ENCODE measurements at regions not wholly inside any gene's neighbourhood (a gene's known extent, or its start where the extent isn't known, plus 50 kb on each side); places are given as distances from the start of the nearest gene placed in this dataset.
A peak's percentile ranks its signal among the peaks of the same experiment; 100 is the strongest.

GRCh38 chr5:174409070-174409469 lies 315.3 kb upstream of the MSX2 start:
- H3K4me1 Mint-ChIP-seq (ENCODE audit: low read depth) = no peaks in the 10 kb centered on the region
- no peaks in the 10 kb centered on the region for H3K9me3 Mint-ChIP-seq (ENCODE audit: low read depth)
- H3K27ac Mint-ChIP-seq = no peak overlapping the region
- no peak overlapping the region for H3K4me3 Mint-ChIP-seq
- peaks cover 15% of the 10 kb centered on the region for H3K27me3 Mint-ChIP-seq
- no peaks in the 10 kb centered on the region for H3K36me3 Mint-ChIP-seq

GRCh38 chr5:174409971-174410370 lies 314.4 kb upstream of the MSX2 start:
- Mint-ChIP-seq H3K27ac (no peak overlapping the region), H3K27me3 (peaks cover 11% of the 10 kb centered on the region), H3K9me3 (ENCODE audit: low read depth) (no peaks in the 10 kb centered on the region), H3K4me1 (ENCODE audit: low read depth) (no peaks in the 10 kb centered on the region), H3K4me3 (no peak overlapping the region), H3K36me3 (no peaks in the 10 kb centered on the region)

- H3K4me3 Mint-ChIP-seq = no peak overlapping the region
- H3K27me3 Mint-ChIP-seq = peaks cover 11% of the 10 kb centered on the region
- H3K36me3 Mint-ChIP-seq = no peaks in the 10 kb centered on the region
- H3K9me3 Mint-ChIP-seq (ENCODE audit: low read depth) = no peaks in the 10 kb centered on the region
- no peaks in the 10 kb centered on the region for H3K4me1 Mint-ChIP-seq (ENCODE audit: low read depth)
- H3K27ac Mint-ChIP-seq = no peak overlapping the region
Observed at GRCh38 chr5:174410716-174411478, 313.5 kb upstream of the MSX2 start.

- Mint-ChIP-seq H3K27ac (no peak overlapping the region), H3K36me3 (no peaks in the 10 kb centered on the region), H3K4me1 (ENCODE audit: low read depth) (no peaks in the 10 kb centered on the region), H3K9me3 (ENCODE audit: low read depth) (no peaks in the 10 kb centered on the region), H3K4me3 (no peak overlapping the region), H3K27me3 (peaks cover 11% of the 10 kb centered on the region)
Observed at GRCh38 chr5:174411479-174411819, 312.9 kb upstream of the MSX2 start.

GRCh38 chr5:174412374-174412773 lies 312.0 kb upstream of the MSX2 start:
- Mint-ChIP-seq H3K4me1 (ENCODE audit: low read depth) (no peaks in the 10 kb centered on the region), H3K4me3 (no peak overlapping the region), H3K36me3 (no peaks in the 10 kb centered on the region), H3K27ac (no peak overlapping the region), H3K9me3 (ENCODE audit: low read depth) (no peaks in the 10 kb centered on the region), H3K27me3 (peaks cover 10% of the 10 kb centered on the region)

GRCh38 chr5:174412941-174413340 lies 311.4 kb upstream of the MSX2 start:
- H3K27ac Mint-ChIP-seq = no peak overlapping the region
- no peaks in the 10 kb centered on the region for H3K4me1 Mint-ChIP-seq (ENCODE audit: low read depth)
- H3K9me3 Mint-ChIP-seq (ENCODE audit: low read depth) = no peaks in the 10 kb centered on the region
- H3K36me3 Mint-ChIP-seq = no peaks in the 10 kb centered on the region
- H3K4me3 Mint-ChIP-seq = no peak overlapping the region
- peaks cover 10% of the 10 kb centered on the region for H3K27me3 Mint-ChIP-seq

- H3K4me1 Mint-ChIP-seq (ENCODE audit: low read depth) = peaks cover 2% of the 10 kb centered on the region
- no peaks in the 10 kb centered on the region for H3K9me3 Mint-ChIP-seq (ENCODE audit: low read depth)
- H3K27me3 Mint-ChIP-seq = peaks cover 10% of the 10 kb centered on the region
- no peak overlapping the region for H3K4me3 Mint-ChIP-seq
- no peak overlapping the region for H3K27ac Mint-ChIP-seq
- H3K36me3 Mint-ChIP-seq = no peaks in the 10 kb centered on the region
Observed at GRCh38 chr5:174413567-174414314, 310.6 kb upstream of the MSX2 start.

- Mint-ChIP-seq H3K36me3 (no peaks in the 10 kb centered on the region), H3K4me1 (ENCODE audit: low read depth) (peaks cover 5% of the 10 kb centered on the region), H3K9me3 (ENCODE audit: low read depth) (no peaks in the 10 kb centered on the region), H3K4me3 (no peak overlapping the region), H3K27ac (no peak overlapping the region), H3K27me3 (peaks cover 7% of the 10 kb centered on the region)
Observed at GRCh38 chr5:174414315-174414710, 310.1 kb upstream of the MSX2 start.

- Mint-ChIP-seq H3K27ac (no peak overlapping the region), H3K36me3 (no peaks in the 10 kb centered on the region), H3K4me1 (ENCODE audit: low read depth) (peaks cover 9% of the 10 kb centered on the region), H3K4me3 (peak overlapping the region; percentile 77), H3K9me3 (ENCODE audit: low read depth) (no peaks in the 10 kb centered on the region), H3K27me3 (peaks cover 7% of the 10 kb centered on the region)
Observed at GRCh38 chr5:174418809-174419539, 305.4 kb upstream of the MSX2 start.

GRCh38 chr5:174419540-174420132 lies 304.7 kb upstream of the MSX2 start:
- no peak overlapping the region for H3K27ac Mint-ChIP-seq
- peaks cover 9% of the 10 kb centered on the region for H3K4me1 Mint-ChIP-seq (ENCODE audit: low read depth)
- H3K9me3 Mint-ChIP-seq (ENCODE audit: low read depth) = no peaks in the 10 kb centered on the region
- H3K4me3 Mint-ChIP-seq = peak overlapping the region; percentile 77
- H3K36me3 Mint-ChIP-seq = no peaks in the 10 kb centered on the region
- peaks cover 7% of the 10 kb centered on the region for H3K27me3 Mint-ChIP-seq

- peaks cover 7% of the 10 kb centered on the region for H3K27me3 Mint-ChIP-seq
- no peaks in the 10 kb centered on the region for H3K36me3 Mint-ChIP-seq
- no peaks in the 10 kb centered on the region for H3K9me3 Mint-ChIP-seq (ENCODE audit: low read depth)
- H3K27ac Mint-ChIP-seq = no peak overlapping the region
- H3K4me1 Mint-ChIP-seq (ENCODE audit: low read depth) = peaks cover 9% of the 10 kb centered on the region
- H3K4me3 Mint-ChIP-seq = no peak overlapping the region
Observed at GRCh38 chr5:174420651-174421407, 303.6 kb upstream of the MSX2 start.

- no peaks in the 10 kb centered on the region for H3K36me3 Mint-ChIP-seq
- no peak overlapping the region for H3K27ac Mint-ChIP-seq
- no peaks in the 10 kb centered on the region for H3K9me3 Mint-ChIP-seq (ENCODE audit: low read depth)
- peaks cover 7% of the 10 kb centered on the region for H3K27me3 Mint-ChIP-seq
- H3K4me3 Mint-ChIP-seq = no peak overlapping the region
- peaks cover 9% of the 10 kb centered on the region for H3K4me1 Mint-ChIP-seq (ENCODE audit: low read depth)
Observed at GRCh38 chr5:174421408-174421805, 303.0 kb upstream of the MSX2 start.

- H3K4me1 Mint-ChIP-seq (ENCODE audit: low read depth) = peaks cover 8% of the 10 kb centered on the region
- H3K27me3 Mint-ChIP-seq = peaks cover 4% of the 10 kb centered on the region
- no peaks in the 10 kb centered on the region for H3K36me3 Mint-ChIP-seq
- no peaks in the 10 kb centered on the region for H3K9me3 Mint-ChIP-seq (ENCODE audit: low read depth)
- H3K4me3 Mint-ChIP-seq = no peak overlapping the region
- H3K27ac Mint-ChIP-seq = no peak overlapping the region
Observed at GRCh38 chr5:174423558-174423957, 300.8 kb upstream of the MSX2 start.

- no peaks in the 10 kb centered on the region for H3K9me3 Mint-ChIP-seq (ENCODE audit: low read depth)
- H3K27ac Mint-ChIP-seq = no peak overlapping the region
- H3K36me3 Mint-ChIP-seq = no peaks in the 10 kb centered on the region
- peaks cover 4% of the 10 kb centered on the region for H3K27me3 Mint-ChIP-seq
- peaks cover 3% of the 10 kb centered on the region for H3K4me1 Mint-ChIP-seq (ENCODE audit: low read depth)
- H3K4me3 Mint-ChIP-seq = no peak overlapping the region
Observed at GRCh38 chr5:174424219-174425053, 299.9 kb upstream of the MSX2 start.

All from activated naive CD8-positive, alpha-beta T cell (primary cell).